H9 (cell line): ENCODE measurements at regions not wholly inside any gene's neighbourhood (a gene's known extent, or its start where the extent isn't known, plus 50 kb on each side); places are given as distances from the start of the nearest gene placed in this dataset.
A peak's percentile ranks its signal among the peaks of the same experiment; 100 is the strongest.

Experiments used
- DNase-seq: peaks from one replicate; pipeline ENCODE4 v3.0.0-alpha.2; 2017
- H2AFZ ChIP-seq: one replicate; pipeline ENCODE4 v1.6.1; 2013; ENCODE audit warnings: mild to moderate bottlenecking, low read length, control low read depth, moderate library complexity
- H2AK5ac ChIP-seq: 2 replicates; pipeline ENCODE4 v1.6.1; 2013; ENCODE audit warnings: low read length, control low read depth, mixed read lengths; ENCODE audit not compliant: insufficient read length
- H2BK120ac ChIP-seq: one replicate; pipeline ENCODE4 v1.6.1; 2013; ENCODE audit warnings: low read depth, mild to moderate bottlenecking, low read length, control low read depth, inconsistent platforms; ENCODE audit not compliant: poor library complexity, severe bottlenecking
- H2BK12ac ChIP-seq: 2 replicates; pipeline ENCODE4 v1.6.1; 2013; ENCODE audit warnings: low read length, control low read depth, mixed read lengths, low read depth; ENCODE audit not compliant: insufficient read length
- H2BK15ac ChIP-seq: 2 replicates; pipeline ENCODE4 v1.6.1; 2013; ENCODE audit warnings: low read depth, low read length, control low read depth
- H2BK20ac ChIP-seq: one replicate; pipeline ENCODE4 v1.6.1; 2013; ENCODE audit warnings: low read depth, mild to moderate bottlenecking, low read length, control low read depth, inconsistent platforms; ENCODE audit not compliant: poor library complexity, severe bottlenecking
- H2BK5ac ChIP-seq: 2 replicates; pipeline ENCODE4 v1.6.1; 2013; ENCODE audit warnings: low read length, control low read depth, mixed read lengths; ENCODE audit not compliant: insufficient read length
- H3K14ac ChIP-seq: 2 replicates; pipeline ENCODE4 v1.6.1; 2013; ENCODE audit warnings: low read length, control low read depth; ENCODE audit not compliant: insufficient read depth
- H3K18ac ChIP-seq: 2 replicates; pipeline ENCODE4 v1.6.1; 2013; ENCODE audit warnings: low read depth, mild to moderate bottlenecking, mixed read lengths, low read length, control low read depth; ENCODE audit not compliant: insufficient read length
- H3K23ac ChIP-seq: 2 replicates; pipeline ENCODE4 v1.6.1; 2013; ENCODE audit warnings: low read length, control low read depth, mixed read lengths, low read depth; ENCODE audit not compliant: insufficient read length
- H3K23me2 ChIP-seq: 2 replicates; pipeline ENCODE4 v1.6.1; 2013; ENCODE audit warnings: low read depth, mild to moderate bottlenecking, mixed read lengths, low read length, control low read depth; ENCODE audit not compliant: insufficient read length, poor library complexity, severe bottlenecking
- H3K27ac ChIP-seq: 2 replicates; pipeline ENCODE4 v1.5.1; 2013; ENCODE audit warnings: low read length, control low read depth, mixed read lengths, low read depth; ENCODE audit not compliant: insufficient read length
- H3K27me3 ChIP-seq: 2 replicates; pipeline ENCODE4 v1.6.1; 2013; ENCODE audit warnings: low read length, control low read depth, inconsistent platforms; ENCODE audit not compliant: insufficient read depth
- H3K4ac ChIP-seq: 2 replicates; pipeline ENCODE4 v1.6.1; 2013; ENCODE audit warnings: low read depth, mild to moderate bottlenecking, control low read depth, inconsistent platforms, low read length, moderate library complexity
- H3K4me1 ChIP-seq: 2 replicates; pipeline ENCODE4 v1.6.1; 2013; ENCODE audit warnings: low read length, control low read depth, inconsistent platforms; ENCODE audit not compliant: insufficient read depth
- H3K4me2 ChIP-seq: 2 replicates; pipeline ENCODE4 v1.6.1; 2013; ENCODE audit warnings: low read length, control low read depth, mixed read lengths; ENCODE audit not compliant: insufficient read length, insufficient read depth
- H3K56ac ChIP-seq: 2 replicates; pipeline ENCODE4 v1.6.1; 2013; ENCODE audit warnings: low read depth, mild to moderate bottlenecking, mixed read lengths, low read length, control low read depth; ENCODE audit not compliant: insufficient read length
- H3K79me1 ChIP-seq: 2 replicates; pipeline ENCODE4 v1.6.1; 2013; ENCODE audit warnings: low read depth, mild to moderate bottlenecking, moderate library complexity, low read length, control low read depth, inconsistent platforms; ENCODE audit not compliant: insufficient read depth, poor library complexity, severe bottlenecking
- H3K79me2 ChIP-seq: 2 replicates; pipeline ENCODE4 v1.6.1; 2013; ENCODE audit warnings: low read length, control low read depth, inconsistent platforms; ENCODE audit not compliant: insufficient read depth
- H3K9ac ChIP-seq: 2 replicates; pipeline ENCODE4 v1.6.1; 2013; ENCODE audit warnings: low read length, control low read depth, mixed read lengths; ENCODE audit not compliant: insufficient read length; ENCODE audit errors: extremely low read depth
- H3K9me3 ChIP-seq: one replicate; pipeline ENCODE4 v1.6.1; 2013; ENCODE audit warnings: low read depth, low read length, inconsistent platforms; ENCODE audit not compliant: control insufficient read depth
- H3T11ph ChIP-seq: one replicate; pipeline ENCODE4 v1.6.1; 2013; ENCODE audit warnings: mild to moderate bottlenecking, low read length, control low read depth, inconsistent platforms
- H4K20me1 ChIP-seq: one replicate; pipeline ENCODE4 v1.6.1; 2013; ENCODE audit not compliant: control insufficient read depth, insufficient read length, insufficient read depth
- H4K5ac ChIP-seq: 2 replicates; pipeline ENCODE4 v1.6.1; 2013; ENCODE audit warnings: low read depth, mild to moderate bottlenecking, mixed read lengths, low read length, control low read depth; ENCODE audit not compliant: insufficient read length
- H4K8ac ChIP-seq: replicated peaks from 2 replicates; pipeline ENCODE4 v1.6.1; 2013; ENCODE audit warnings: low read length, control low read depth, mixed read lengths, low read depth; ENCODE audit not compliant: insufficient read length
- H4K91ac ChIP-seq: 2 replicates; pipeline ENCODE4 v1.6.1; 2013; ENCODE audit warnings: low read depth, mild to moderate bottlenecking, moderate library complexity, mixed read lengths, low read length, control low read depth; ENCODE audit not compliant: insufficient read length
- H3K27ac Mint-ChIP-seq, 3 experiments: 2 replicates in 2 of 3; 3 replicates in 1 of 3; pipeline ENCODE4 v1.8.0; 2020 to 2021; ENCODE audit warnings: mixed read lengths in 3 of 3, mild to moderate bottlenecking in 1 of 3, moderate library complexity in 1 of 3
- H3K27me3 Mint-ChIP-seq: 2 replicates; pipeline ENCODE4 v1.8.0; 2021; ENCODE audit warnings: low read depth, mild to moderate bottlenecking, moderate library complexity, mixed read lengths
- H3K36me3 Mint-ChIP-seq, 3 experiments: 2 replicates in 2 of 3; 3 replicates in 1 of 3; pipeline ENCODE4 v1.8.0; 2020 to 2021; ENCODE audit warnings: low read depth in 3 of 3, mixed read lengths in 3 of 3; ENCODE audit not compliant: insufficient read depth in 1 of 3
- H3K4me1 Mint-ChIP-seq, 2 experiments: 2 replicates each; pipeline ENCODE4 v1.8.0; 2020; ENCODE audit warnings: mixed read lengths in 2 of 2
- H3K4me3 Mint-ChIP-seq, 2 experiments: 2 replicates in 1 of 2; 3 replicates in 1 of 2; pipeline ENCODE4 v1.8.0; 2020 to 2021; ENCODE audit warnings: mild to moderate bottlenecking in 2 of 2, mixed read lengths in 2 of 2, moderate library complexity in 1 of 2
- H3K9me3 Mint-ChIP-seq, 2 experiments: 2 replicates in 1 of 2; 3 replicates in 1 of 2; pipeline ENCODE4 v1.8.0; 2020; ENCODE audit warnings: mild to moderate bottlenecking in 2 of 2, mixed read lengths in 2 of 2, moderate library complexity in 1 of 2
- WGBS: extraction: QIAGEN DNeasy Blood & Tissue Kit; methylation state at CpG from one replicate; pipeline ENCODE4 v1.1.7; 2013; ENCODE audit warnings: missing lambda C conversion rate, low lambda C conversion rate, mixed read lengths; ENCODE audit not compliant: insufficient read length; ENCODE audit errors: extremely low coverage; 5-methylcytosine and 5-hydroxymethylcytosine counted together
- TF ChIP-seq, protein P1 (sequence below): fragments of 200-600 bp; sonication (generic); conservative IDR thresholded peaks from 3 replicates; pipeline ENCODE4 v1.8.0; 2021; ENCODE audit warnings: antibody characterized with exemption, mild to moderate bottlenecking

DNA sequence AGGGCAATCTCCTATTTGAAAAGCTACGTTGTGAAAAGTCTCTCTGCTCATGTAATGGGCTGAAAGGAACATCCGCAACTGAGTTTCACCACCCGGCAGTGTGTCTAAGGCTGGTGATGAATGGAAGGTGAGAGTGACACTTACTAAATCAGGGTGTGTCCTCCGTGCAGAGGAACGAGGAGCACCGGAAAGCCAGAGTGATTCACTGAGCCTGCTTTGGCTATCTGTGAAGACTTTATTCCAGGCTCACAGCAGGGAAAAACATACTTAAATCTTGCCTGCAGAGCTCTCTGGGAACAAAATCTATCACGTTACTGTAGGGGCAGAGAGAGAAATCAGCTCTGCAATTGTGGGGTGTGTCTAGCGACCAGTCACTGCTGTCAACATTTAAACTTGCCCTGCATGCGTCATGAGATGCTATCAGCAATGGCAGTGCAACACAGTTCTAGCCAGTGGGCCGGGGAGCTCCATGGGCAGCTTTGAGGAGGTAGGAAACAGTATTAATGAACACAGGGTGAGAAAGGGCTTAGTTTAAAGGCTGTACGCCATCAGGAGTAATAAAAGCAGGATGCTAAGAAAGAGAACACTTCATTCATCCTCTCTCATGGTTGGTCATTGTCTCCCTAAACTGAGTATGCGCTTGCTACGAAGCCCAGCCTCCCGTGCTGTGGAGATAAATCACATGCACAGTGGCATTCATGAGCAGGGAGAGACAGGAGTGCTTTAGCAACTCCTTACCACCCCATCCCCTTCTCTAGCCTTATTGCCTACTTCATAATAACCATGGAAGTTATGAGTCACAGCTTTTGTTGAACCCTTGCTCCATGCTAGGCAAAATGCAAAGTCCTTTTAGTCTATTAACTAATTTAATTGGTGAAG is 542.7 kb upstream of the ADAMTS9 start:
- H3K27me3 ChIP-seq = no peaks in the 10 kb centered on the region
- no peak overlapping the region for H4K8ac ChIP-seq
- H3K23ac ChIP-seq = no peak overlapping the region
- H3K56ac ChIP-seq = no peak overlapping the region
- H3K27ac ChIP-seq = no peak overlapping the region
- H3K4me1 ChIP-seq = no peaks in the 10 kb centered on the region
- no CpG with 5 or more reads among the region's 14 CpGs for WGBS
- no peaks in the 10 kb centered on the region for H3K79me2 ChIP-seq
- H4K91ac ChIP-seq = no peak overlapping the region
- H2AFZ ChIP-seq = no peak overlapping the region
- H3T11ph ChIP-seq = no peak overlapping the region
- no peaks in the 10 kb centered on the region for H3K23me2 ChIP-seq
- H3K4ac ChIP-seq = no peak overlapping the region
- Mint-ChIP-seq H3K9me3 (no peaks in the 10 kb centered on the region), H3K27me3 (no peaks in the 10 kb centered on the region), H3K4me1 (no peaks in the 10 kb centered on the region), H3K36me3 (no peaks in the 10 kb centered on the region), H3K4me3 (no peak overlapping the region), H3K27ac (peak overlapping the region in 1 of 3 experiments; percentile 68; a peak in 1 of 7 replicates)
- no peak for DNase-seq
- no peaks in the 10 kb centered on the region for H4K20me1 ChIP-seq
- H2BK120ac ChIP-seq = no peak overlapping the region
- no peak overlapping the region for H2AK5ac ChIP-seq
- H4K5ac ChIP-seq = no peak overlapping the region
- no peak overlapping the region for H2BK20ac ChIP-seq
- TF ChIP-seq, protein P1, sequence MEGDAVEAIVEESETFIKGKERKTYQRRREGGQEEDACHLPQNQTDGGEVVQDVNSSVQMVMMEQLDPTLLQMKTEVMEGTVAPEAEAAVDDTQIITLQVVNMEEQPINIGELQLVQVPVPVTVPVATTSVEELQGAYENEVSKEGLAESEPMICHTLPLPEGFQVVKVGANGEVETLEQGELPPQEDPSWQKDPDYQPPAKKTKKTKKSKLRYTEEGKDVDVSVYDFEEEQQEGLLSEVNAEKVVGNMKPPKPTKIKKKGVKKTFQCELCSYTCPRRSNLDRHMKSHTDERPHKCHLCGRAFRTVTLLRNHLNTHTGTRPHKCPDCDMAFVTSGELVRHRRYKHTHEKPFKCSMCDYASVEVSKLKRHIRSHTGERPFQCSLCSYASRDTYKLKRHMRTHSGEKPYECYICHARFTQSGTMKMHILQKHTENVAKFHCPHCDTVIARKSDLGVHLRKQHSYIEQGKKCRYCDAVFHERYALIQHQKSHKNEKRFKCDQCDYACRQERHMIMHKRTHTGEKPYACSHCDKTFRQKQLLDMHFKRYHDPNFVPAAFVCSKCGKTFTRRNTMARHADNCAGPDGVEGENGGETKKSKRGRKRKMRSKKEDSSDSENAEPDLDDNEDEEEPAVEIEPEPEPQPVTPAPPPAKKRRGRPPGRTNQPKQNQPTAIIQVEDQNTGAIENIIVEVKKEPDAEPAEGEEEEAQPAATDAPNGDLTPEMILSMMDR = no peak
- no peak overlapping the region for H2BK15ac ChIP-seq
- no peak overlapping the region for H3K4me2 ChIP-seq
- H2BK5ac ChIP-seq = no peak overlapping the region
- no peak overlapping the region for H3K9ac ChIP-seq
- H3K14ac ChIP-seq = no peak overlapping the region
- no peak overlapping the region for H2BK12ac ChIP-seq
- no peaks in the 10 kb centered on the region for H3K79me1 ChIP-seq
- no peak overlapping the region for H3K18ac ChIP-seq
- H3K9me3 ChIP-seq = no peaks in the 10 kb centered on the region
